GM21576 (cell line): ENCODE measurements at regions not wholly inside any gene's neighbourhood (a gene's known extent, or its start where the extent isn't known, plus 50 kb on each side); places are given as distances from the start of the nearest gene placed in this dataset.

ENCODE experiments used
- ATAC-seq: cut with Tn5 transposase; IDR thresholded peaks from one replicate; pipeline ENCODE4 v1.9.1; 2021; ENCODE audit warnings: mild to moderate bottlenecking, moderate library complexity; ENCODE audit not compliant: unreplicated experiment

GRCh38 chr6:41428336-41428995 is 93.1 kb downstream of the NCR2 start:
- no peak for ATAC-seq

DNA sequence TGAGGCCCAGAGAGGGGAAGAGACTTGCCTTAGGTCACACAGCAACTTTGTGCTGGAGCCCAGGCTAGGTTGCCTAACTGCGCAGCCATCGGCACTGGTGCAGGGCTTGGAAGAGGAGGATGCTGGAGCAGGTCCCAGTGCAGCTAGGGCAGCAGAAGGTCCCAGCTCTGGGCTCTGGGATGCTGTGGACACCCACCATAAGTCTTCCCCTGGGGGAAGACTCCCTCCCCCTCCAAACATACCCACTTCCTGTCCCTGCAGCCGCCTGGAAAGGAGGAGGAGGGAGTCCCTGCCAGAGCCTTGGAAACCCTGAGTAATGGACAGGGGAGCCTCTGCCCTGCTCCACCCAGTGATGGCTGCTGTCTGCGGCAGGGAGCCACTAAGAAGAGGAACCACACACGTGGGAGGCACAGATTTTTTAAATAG is 93.6 kb downstream of the NCR2 start:
- ATAC-seq, result no peak

DNA sequence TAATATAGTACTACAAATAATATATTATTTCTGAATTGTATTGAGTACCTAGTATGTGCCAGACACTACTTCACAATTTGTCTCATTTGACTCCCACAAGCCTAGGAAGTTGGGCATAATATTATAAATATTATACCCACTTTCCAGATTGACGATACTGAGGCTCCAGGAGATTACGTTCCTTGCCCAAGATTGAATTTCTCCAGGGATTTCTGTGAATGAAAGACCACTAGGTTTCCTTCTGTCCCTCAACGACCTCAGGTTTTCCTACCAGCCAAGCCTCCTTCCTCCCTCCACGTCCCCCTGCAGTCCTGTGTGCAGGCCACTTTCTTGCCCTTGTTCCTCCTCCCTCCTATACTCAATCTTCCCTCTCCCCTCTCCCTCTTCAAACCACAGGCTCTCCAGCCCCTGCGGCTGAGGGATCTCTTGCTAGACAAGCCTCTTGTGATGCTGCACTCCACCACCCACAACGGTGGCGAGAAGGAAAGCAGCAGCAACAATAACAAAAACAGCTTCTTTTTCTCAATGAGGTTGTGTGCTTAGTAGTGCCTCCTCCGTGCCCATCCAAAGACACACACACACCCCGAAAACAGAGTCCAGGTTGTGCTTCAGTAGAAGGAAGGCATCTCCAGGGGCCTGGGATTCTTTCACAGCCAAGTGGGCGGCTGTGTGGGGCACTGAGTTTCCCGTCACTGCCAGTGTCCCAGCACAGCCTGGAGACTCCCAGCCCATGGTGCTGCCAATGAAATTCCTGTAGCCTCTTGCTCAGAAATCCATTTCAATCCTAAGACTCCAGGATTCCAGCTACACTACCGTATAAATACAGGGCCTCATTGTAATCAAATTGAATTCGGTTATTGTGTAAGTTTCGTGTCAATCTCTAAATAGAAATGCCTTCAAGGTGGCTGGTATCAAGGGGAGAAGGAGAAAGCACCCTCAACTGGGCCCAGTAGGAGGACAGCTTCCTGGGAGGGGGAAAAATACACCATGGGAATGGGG is 94.4 kb downstream of the NCR2 start:
- no peak for ATAC-seq

GRCh38 chr6:41430875-41431274 is 95.5 kb downstream of the NCR2 start:
- ATAC-seq, result no peak

DNA sequence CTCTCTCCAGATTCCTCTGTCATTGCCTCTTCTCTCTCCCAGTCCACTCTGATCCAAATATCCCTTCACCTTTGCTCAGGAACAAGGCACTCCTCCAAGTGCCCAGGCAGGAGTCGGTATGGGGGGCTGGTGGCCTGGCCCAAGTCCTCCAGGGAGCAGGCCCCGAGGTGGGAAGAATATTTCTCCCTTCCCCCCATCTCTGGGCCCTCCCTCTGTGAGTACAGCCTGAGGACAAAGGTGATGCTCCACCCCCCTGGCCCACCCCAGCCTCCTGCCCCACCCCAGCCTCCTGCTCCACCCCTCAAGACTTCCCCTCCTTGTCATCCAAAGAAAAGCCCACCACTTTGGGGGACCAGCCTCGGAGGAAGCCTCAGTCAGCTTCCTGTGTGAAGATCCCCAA is 96.9 kb downstream of the NCR2 start:
- ATAC-seq, result no peak

DNA sequence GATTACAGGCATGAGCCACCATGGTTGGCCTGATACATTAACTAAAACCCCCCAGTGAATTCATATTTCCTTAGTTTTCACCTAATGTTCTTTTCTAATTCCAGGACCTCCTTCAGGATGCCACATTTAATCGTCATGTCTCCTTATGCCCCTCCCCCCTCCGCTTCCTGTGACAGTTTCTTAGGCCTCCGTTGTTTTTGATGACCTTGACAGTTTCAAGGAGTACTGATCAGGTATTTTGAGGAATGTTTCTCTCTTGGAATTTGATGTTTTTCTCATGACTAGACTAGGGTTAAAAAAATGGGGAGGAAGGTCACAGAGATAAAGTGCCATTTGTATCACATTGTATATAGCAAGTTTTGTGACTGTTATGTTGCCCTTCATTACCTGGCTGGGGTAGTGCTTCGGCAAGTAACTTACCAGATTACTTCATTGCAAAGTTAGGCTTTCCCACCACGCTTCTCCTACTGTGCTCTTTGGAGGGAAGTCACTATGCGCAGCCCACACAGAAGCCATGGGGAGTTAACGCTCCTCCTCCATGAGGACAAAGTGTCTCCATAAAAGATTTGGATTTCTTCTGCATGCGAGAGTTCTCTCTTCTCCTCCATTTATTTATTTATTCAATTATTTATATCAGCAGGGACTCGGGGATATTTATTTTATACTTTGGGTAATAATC is 99.5 kb downstream of the NCR2 start:
- ATAC-seq, result no peak

GRCh38 chr6:41437604-41438003 is 102.2 kb downstream of the NCR2 start:
- ATAC-seq, result no peak

GRCh38 chr6:41438746-41439145 is 103.3 kb downstream of the NCR2 start:
- no peak for ATAC-seq

DNA sequence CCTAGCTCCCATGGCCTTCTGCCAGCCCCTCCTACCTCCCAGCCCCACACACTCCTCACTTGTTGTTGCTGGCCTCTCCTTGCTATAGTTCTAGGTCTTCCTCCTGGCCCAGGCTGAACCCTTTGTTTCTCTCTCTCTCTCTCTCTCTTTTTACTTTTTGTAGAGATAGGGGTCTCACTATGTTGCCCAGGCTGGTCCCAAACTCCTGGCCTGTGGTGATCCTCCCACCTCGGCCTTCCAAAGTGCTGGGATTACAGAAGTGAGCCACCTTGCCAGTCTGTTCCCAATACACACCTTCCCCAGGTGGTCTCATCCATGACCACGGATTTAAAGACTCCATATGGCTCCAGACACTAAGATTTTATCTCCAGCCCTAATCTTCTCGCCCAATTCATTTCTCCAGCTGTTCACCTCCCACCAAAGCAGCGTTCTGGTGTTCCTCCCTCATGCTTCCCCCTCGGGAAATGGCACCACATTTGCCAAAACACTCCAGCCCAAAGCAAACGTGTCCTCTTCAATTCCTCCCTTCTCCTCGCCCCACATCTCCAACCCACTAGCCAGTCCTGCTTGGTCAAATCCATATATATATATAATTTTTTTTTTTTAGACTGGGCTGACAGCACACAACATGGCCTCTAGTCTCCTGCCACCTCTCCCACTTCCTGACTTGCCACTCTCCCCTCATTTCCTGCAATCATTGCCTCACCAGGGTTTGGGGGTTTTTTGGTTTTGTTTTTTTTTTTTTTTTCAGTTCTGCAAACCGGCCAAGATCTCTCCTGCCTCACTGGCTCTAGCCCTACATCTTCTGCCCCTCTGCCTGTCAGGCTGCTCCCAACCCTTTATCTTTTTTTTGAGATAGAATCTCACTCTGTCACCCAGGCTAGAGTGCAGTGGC is 104.4 kb downstream of the NCR2 start:
- peak; percentile 79 for ATAC-seq

- ATAC-seq, result no peak
Observed at GRCh38 chr6:41440958-41441357, 105.2 kb upstream of the FOXP4 start.

GRCh38 chr6:41441598-41442351 is 104.4 kb upstream of the FOXP4 start:
- no peak for ATAC-seq

GRCh38 chr6:41442352-41442672 is 103.9 kb upstream of the FOXP4 start:
- ATAC-seq, result no peak

DNA sequence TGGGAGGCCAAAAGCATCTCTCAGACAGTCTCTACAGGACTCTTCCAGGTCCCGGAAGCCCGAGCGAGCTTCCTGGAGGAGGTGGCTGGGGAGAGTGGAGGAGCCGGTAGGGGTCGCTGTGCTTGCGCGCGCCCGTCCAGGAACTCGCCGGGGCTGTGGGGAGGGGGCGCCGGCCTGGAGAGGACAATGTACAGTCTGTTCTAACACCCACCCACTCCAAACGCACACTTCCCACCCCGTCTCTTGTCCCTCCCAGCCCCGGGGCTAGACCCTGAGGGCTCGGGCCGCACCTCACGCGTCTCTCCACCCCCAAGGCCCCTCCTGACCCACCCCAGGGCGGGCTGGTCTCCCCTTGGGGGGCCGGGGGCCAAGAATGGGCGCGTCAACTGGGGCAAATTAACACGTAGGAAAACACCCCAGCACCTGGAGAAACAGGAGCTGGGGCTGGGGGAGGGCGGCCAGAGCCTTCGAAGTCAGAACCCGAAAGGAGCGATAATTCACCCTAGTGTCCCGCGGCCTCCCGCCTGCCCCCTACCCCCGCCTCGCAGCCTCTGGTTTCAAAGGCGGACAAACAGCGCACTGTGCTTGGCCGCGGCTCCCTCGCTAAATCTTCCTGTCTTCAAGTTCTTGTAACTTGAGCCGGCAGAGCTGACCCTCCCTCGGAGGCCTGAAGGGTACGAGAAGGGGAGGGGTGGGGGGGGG is 103.2 kb upstream of the FOXP4 start:
- no peak for ATAC-seq

- no peak for ATAC-seq
Observed at GRCh38 chr6:41443616-41444525, 102.3 kb upstream of the FOXP4 start.

- ATAC-seq, result no peak
Observed at GRCh38 chr6:41445261-41445660, 100.9 kb upstream of the FOXP4 start.

- no peak for ATAC-seq
Observed at GRCh38 chr6:41446132-41446531, 100.0 kb upstream of the FOXP4 start.

GRCh38 chr6:41446907-41447545 is 99.2 kb upstream of the FOXP4 start:
- ATAC-seq, result no peak

DNA sequence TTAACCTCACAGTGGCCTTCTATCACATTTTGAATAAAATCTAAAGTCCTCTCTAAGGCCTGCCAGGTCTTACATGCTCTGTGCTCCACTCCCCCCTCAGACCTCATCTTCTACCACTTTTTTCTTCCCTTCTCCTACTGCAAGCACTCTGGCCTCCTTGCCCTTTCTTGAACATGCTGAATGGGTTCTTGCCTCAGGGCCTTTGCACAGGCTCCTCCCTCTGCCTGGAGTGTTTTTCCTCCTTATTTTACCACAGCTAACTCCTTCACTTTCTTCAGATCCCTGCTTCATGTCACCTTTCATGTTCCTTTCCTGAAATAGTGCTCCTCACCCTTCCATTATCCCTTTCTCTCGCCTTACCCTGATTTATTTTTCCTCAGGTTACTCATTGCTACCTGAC is 97.9 kb upstream of the FOXP4 start:
- no peak for ATAC-seq
